ENCODE measurements at regions not wholly inside any gene's neighbourhood (a gene's known extent, or its start where the extent isn't known, plus 50 kb on each side); places are given as distances from the start of the nearest gene placed in this dataset.
A peak's percentile ranks its signal among the peaks of the same experiment; 100 is the strongest.

DNA sequence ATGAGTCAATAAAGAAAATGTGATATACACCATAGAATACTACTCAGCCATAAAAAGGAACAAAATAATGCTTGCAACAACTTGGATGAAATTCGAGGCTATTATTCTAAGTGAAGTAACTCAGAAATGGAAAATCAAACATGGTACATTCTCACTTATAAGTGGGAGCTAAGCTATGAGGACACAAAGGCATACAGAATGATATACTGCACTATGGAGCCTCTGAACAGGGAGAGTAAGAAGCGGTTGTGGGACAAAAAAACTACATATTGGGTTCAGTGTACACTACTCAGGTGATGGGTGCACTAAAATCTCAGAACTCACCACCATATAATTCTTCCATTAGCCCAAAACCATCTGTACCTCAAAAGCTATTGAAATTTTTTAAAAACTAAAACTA lies 68.8 kb upstream of the AKAP13 start:
- no peak overlapping the region for H3K4me3 ChIP-seq
- no peak overlapping the region for H3K27ac ChIP-seq
- ChIA-PET POLR2A (no interaction called here), CTCF (interaction anchor here (0.6 to 8.7 kb wide), 10 partner anchors 11 to 1387 kb away, joined by 3 to 83 read pairs (median 8); no protein-coding TSS in a partner anchor)
- no peak for FAIRE-seq
- WGBS (ENCODE audit: missing lambda C conversion rate) = 43% methylated on average over 2 of the region's 2 CpGs
- H3K4me1 ChIP-seq = peaks cover 16% of the 10 kb centered on the region
- no peaks in the 10 kb centered on the region for H3K9me3 ChIP-seq
- no peak for ATAC-seq
- TF ChIP-seq CBX2 (IDR thresholded peaks at IDR 0.05; ENCODE audit: borderline replicate concordance, low read depth) (no peak), NPAS2 (CRISPR knock-in tag; IDR thresholded peaks at IDR 0.05; ENCODE audit: borderline replicate concordance) (no peak), HES2 (IDR thresholded peaks at IDR 0.05) (no peak), REST (IDR thresholded peaks at IDR 0.05) (no peak), CEBPB (IDR thresholded peaks at IDR 0.05) (no peak), MAFK (IDR thresholded peaks at IDR 0.05; ENCODE audit: partially characterized antibody) (no peak), POLR2A (IDR thresholded peaks at IDR 0.05; ENCODE audit: low read length) (no peak), CTCF (IDR thresholded peaks at IDR 0.05) (no peak), HOXA7 (CRISPR knock-in tag; IDR thresholded peaks at IDR 0.05) (no peak), RNF2 (IDR thresholded peaks at IDR 0.05; ENCODE audit: borderline replicate concordance, low read depth) (no peak), ZC3H11A (IDR thresholded peaks at IDR 0.05) (no peak), HMGXB4 (CRISPR knock-in tag; IDR thresholded peaks at IDR 0.05; ENCODE audit: borderline replicate concordance) (no peak), JUN (IDR thresholded peaks at IDR 0.05) (no peak), FOSB (CRISPR knock-in tag; IDR thresholded peaks at IDR 0.05) (no peak), HOXB13 (CRISPR knock-in tag; IDR thresholded peaks at IDR 0.05; ENCODE audit: low read depth) (no peak)
- no peak for DNase-seq (ENCODE audit: low read depth in 1 of 2, low spot score in 1 of 2)
- no peak overlapping the region for H3K4me2 ChIP-seq

GRCh38 chr15:85312486-85312885 lies 67.9 kb upstream of the AKAP13 start:
- CTCF ChIA-PET = interaction anchor here (0.8 to 8.7 kb wide), 13 partner anchors 10 to 192 kb away, joined by 3 to 83 read pairs (median 7); no protein-coding TSS in a partner anchor
- 75% methylated on average over 5 of the region's 5 CpGs for WGBS (ENCODE audit: missing lambda C conversion rate)
- POLR2A ChIA-PET = interaction anchor here (1.2 kb wide), 1 partner anchor 68 kb away, joined by 3 read pairs; the partner anchor contains the start of gene AKAP13
- Histone ChIP-seq H3K4me3 (no peak overlapping the region), H3K9me3 (no peaks in the 10 kb centered on the region), H3K4me2 (peak overlapping the region; percentile 24; the same call in 2 of the 3 replicates), H3K27ac (peak overlapping the region in 1 of 2 experiments; percentile 7; a peak in 2 of 6 replicates), H3K4me1 (peaks cover 19% of the 10 kb centered on the region)
- FAIRE-seq (no peak), DNase-seq (ENCODE audit: low read depth in 1 of 2, low spot score in 1 of 2) (no peak), ATAC-seq (peak; percentile 37 to 61; a peak in 4 of 6 replicates)
- no peak for TF ChIP-seq ZSCAN20 (CRISPR knock-in tag; IDR thresholded peaks at IDR 0.05)
- TF ChIP-seq HOXB13 (CRISPR knock-in tag; IDR thresholded peaks at IDR 0.05; ENCODE audit: low read depth) = no peak
- no peak for TF ChIP-seq CTCF (IDR thresholded peaks at IDR 0.05)
- no peak for TF ChIP-seq CEBPB (IDR thresholded peaks at IDR 0.05)
- no peak for TF ChIP-seq REST (IDR thresholded peaks at IDR 0.05)
- TF ChIP-seq MAFK (IDR thresholded peaks at IDR 0.05; ENCODE audit: partially characterized antibody) = no peak
- no peak for TF ChIP-seq HES2 (IDR thresholded peaks at IDR 0.05)
- no peak for TF ChIP-seq HEYL (CRISPR knock-in tag; IDR thresholded peaks at IDR 0.05)
- no peak for TF ChIP-seq CHD2 (IDR thresholded peaks at IDR 0.05; ENCODE audit: low read length, partially characterized antibody)
- TF ChIP-seq EP300 (IDR thresholded peaks at IDR 0.05) = no peak
- TF ChIP-seq FOXS1 (CRISPR knock-in tag; IDR thresholded peaks at IDR 0.05) = no peak
- no peak for TF ChIP-seq SMC3 (IDR thresholded peaks at IDR 0.05)

All from A549 (cell line).